Ascending aorta (tissue), 2 donors: ENCODE measurements at regions not wholly inside any gene's neighbourhood (a gene's known extent, or its start where the extent isn't known, plus 50 kb on each side); places are given as distances from the start of the nearest gene placed in this dataset.
A peak's percentile ranks its signal among the peaks of the same experiment; 100 is the strongest.

Experiments
- DNase-seq, 2 donors: peaks; one replicate each; pipeline ENCODE4 v3.0.0-alpha.2; 2019; ENCODE audit warnings: low spot score in 2 of 2
- H3K27ac ChIP-seq, 2 donors: fragments of 200-600 bp; sonication (generic); one replicate each; pipeline ENCODE4 v1.5.1; 2016 to 2017; ENCODE audit warnings: mild to moderate bottlenecking in 1 of 2
- H3K27me3 ChIP-seq: fragments of 200-600 bp; sonication (generic); one replicate; pipeline ENCODE4 v1.5.1; 2017
- H3K36me3 ChIP-seq, 2 donors: fragments of 200-600 bp; sonication (generic); one replicate each; pipeline ENCODE4 v1.5.1; 2016
- H3K4me1 ChIP-seq, 2 donors: fragments of 200-600 bp; sonication (generic); one replicate each; pipeline ENCODE4 v1.5.1; 2016 to 2017; ENCODE audit warnings: mild to moderate bottlenecking in 1 of 2
- H3K4me3 ChIP-seq, 2 donors: fragments of 200-600 bp; sonication (generic); one replicate each; pipeline ENCODE4 v1.5.1; 2016 to 2017; ENCODE audit warnings: mild to moderate bottlenecking in 1 of 2
- H3K9me3 ChIP-seq, 2 donors: fragments of 200-600 bp; sonication (generic); one replicate each; pipeline ENCODE4 v1.5.1; 2016
- intact Hi-C: fragments of 100-400 bp; cut with DNase I; formaldehyde crosslinking; loops from one replicate; pipeline ENCODE4 v1.15.1; 2023
- TF ChIP-seq, protein P1 (sequence below), 3 experiments: fragments of 200-600 bp in 2 of 3; fragments of 450-650 bp in 1 of 3; sonication (generic) in 2 of 3; IDR thresholded peaks; one replicate each; pipeline ENCODE4 v1.5.1; 2016 to 2019; ENCODE audit warnings: antibody characterized with exemption in 3 of 3, mild to moderate bottlenecking in 1 of 3, moderate library complexity in 1 of 3

DNA sequence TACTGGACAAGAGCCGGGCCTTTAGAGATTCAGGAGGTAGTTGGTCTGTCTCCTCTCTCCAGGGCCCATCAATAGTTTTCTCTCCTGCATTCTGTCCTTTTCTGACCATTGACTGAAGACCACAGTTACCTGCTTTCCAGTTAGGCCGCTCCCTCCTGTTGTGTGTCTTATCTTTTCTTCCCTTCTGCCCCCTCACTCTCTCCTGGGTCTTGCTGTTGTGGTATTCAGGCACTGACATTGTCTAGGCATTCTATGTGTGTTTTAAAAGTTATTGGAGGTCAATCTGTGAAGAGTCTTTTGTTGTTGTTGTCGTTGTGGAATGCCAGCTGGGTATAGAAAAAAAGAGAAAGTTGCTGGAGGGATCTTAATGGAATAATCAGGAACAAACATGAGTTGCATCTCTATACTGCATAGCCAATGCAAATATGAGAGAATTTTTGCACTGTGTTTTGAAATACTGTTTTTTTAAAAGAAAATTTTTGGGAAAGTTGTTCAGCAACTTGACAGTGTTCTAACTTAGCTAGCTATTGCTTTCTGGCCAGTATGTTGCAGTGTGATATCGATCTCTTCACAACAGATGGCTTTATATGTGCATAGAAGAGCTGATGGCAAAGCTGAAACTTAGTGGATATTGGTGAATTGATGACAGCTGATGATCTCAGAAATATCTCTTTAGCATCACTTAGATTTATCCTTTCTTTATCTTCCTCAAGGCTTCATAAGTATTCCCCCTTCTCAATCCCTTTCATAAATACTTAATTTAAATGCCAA, 240.7 kb downstream of the C4orf33 start:
- H3K4me1 ChIP-seq = no peaks in the 10 kb centered on the region
- no peak overlapping the region for H3K27ac ChIP-seq
- TF ChIP-seq, protein P1, sequence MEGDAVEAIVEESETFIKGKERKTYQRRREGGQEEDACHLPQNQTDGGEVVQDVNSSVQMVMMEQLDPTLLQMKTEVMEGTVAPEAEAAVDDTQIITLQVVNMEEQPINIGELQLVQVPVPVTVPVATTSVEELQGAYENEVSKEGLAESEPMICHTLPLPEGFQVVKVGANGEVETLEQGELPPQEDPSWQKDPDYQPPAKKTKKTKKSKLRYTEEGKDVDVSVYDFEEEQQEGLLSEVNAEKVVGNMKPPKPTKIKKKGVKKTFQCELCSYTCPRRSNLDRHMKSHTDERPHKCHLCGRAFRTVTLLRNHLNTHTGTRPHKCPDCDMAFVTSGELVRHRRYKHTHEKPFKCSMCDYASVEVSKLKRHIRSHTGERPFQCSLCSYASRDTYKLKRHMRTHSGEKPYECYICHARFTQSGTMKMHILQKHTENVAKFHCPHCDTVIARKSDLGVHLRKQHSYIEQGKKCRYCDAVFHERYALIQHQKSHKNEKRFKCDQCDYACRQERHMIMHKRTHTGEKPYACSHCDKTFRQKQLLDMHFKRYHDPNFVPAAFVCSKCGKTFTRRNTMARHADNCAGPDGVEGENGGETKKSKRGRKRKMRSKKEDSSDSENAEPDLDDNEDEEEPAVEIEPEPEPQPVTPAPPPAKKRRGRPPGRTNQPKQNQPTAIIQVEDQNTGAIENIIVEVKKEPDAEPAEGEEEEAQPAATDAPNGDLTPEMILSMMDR (IDR thresholded peaks at IDR 0.05) = no peak
- H3K27me3 ChIP-seq = no peaks in the 10 kb centered on the region
- no peak for DNase-seq
- intact Hi-C loops = no loop called here
- H3K9me3 ChIP-seq = no peaks in the 10 kb centered on the region
- no peak overlapping the region for H3K4me3 ChIP-seq
- no peaks in the 10 kb centered on the region for H3K36me3 ChIP-seq

- no peak overlapping the region for H3K27ac ChIP-seq
- no peak overlapping the region for H3K4me3 ChIP-seq
- no peaks in the 10 kb centered on the region for H3K36me3 ChIP-seq
- no peaks in the 10 kb centered on the region for H3K27me3 ChIP-seq
- no peaks in the 10 kb centered on the region for H3K4me1 ChIP-seq
- intact Hi-C loops = no loop called here
- no peak for DNase-seq
- TF ChIP-seq, protein P1 (IDR thresholded peaks at IDR 0.05) = no peak
- H3K9me3 ChIP-seq = no peaks in the 10 kb centered on the region
These were observed 241.3 kb downstream of the C4orf33 start for GRCh38 chr4:129337228-129337620.

DNA sequence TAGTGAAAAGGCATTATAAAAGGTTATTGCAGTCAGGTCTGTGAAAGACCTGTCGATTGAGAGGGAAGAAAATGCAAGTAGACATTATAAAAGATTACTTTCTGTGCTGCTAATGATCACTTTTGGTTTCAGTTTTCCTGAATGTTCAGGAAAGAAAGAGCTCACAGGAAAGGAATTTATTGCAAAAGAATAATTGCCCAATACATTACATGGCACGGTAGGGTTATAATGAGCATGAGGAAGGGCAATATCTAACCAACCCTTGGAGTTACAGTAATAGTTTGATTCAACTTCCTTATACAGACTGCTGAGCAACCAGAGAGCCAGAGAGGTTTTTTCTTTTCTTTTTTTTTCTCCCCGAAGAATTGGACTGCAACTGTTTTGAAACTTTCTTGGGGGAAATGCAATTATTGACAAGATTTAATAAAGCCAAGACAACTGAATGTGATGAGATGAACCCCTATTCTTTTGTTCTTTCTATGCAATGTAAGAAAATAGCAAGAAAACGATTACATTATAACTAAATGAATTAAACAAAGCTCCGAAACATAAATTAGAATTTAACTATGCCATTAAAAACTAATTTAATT, 247.0 kb downstream of the C4orf33 start:
- Histone ChIP-seq H3K4me1 (peaks cover 0 to 2% of the 10 kb centered on the region in 2 donors), H3K27ac (no peak overlapping the region), H3K27me3 (no peaks in the 10 kb centered on the region), H3K36me3 (no peaks in the 10 kb centered on the region), H3K9me3 (no peaks in the 10 kb centered on the region), H3K4me3 (no peak overlapping the region)
- intact Hi-C loops = no loop called here
- DNase-seq = no peak
- TF ChIP-seq, protein P1 (IDR thresholded peaks at IDR 0.05) = no peak

- intact Hi-C loops = no loop called here
- no peaks in the 10 kb centered on the region for H3K27me3 ChIP-seq
These were observed 248.1 kb downstream of the C4orf33 start for GRCh38 chr4:129344058-129344457.

GRCh38 chr4:129345609-129346008, 249.7 kb downstream of the C4orf33 start:
- no peak for DNase-seq
- no peaks in the 10 kb centered on the region for H3K36me3 ChIP-seq

More at GRCh38 chr4:129344058-129344457, 248.1 kb downstream of the C4orf33 start:
- Histone ChIP-seq H3K27ac (no peak overlapping the region), H3K9me3 (no peaks in the 10 kb centered on the region), H3K4me3 (no peak overlapping the region), H3K36me3 (no peaks in the 10 kb centered on the region), H3K4me1 (peaks cover 0 to 2% of the 10 kb centered on the region in 2 donors)
- TF ChIP-seq, protein P1 (IDR thresholded peaks at IDR 0.05) = peak in 2 of 3 experiments; percentile 38 to 52
- DNase-seq = no peak

More at GRCh38 chr4:129345609-129346008, 249.7 kb downstream of the C4orf33 start:
- H3K4me3 ChIP-seq = no peak overlapping the region
- peaks cover 0 to 2% of the 10 kb centered on the region in 2 donors for H3K4me1 ChIP-seq
- TF ChIP-seq, protein P1 (IDR thresholded peaks at IDR 0.05) = no peak
- no peak overlapping the region for H3K27ac ChIP-seq
- H3K27me3 ChIP-seq = no peaks in the 10 kb centered on the region
- intact Hi-C loops = no loop called here
- no peaks in the 10 kb centered on the region for H3K9me3 ChIP-seq
